Endodermal cell (in vitro differentiated cells): ENCODE measurements at regions not wholly inside any gene's neighbourhood (a gene's known extent, or its start where the extent isn't known, plus 50 kb on each side); places are given as distances from the start of the nearest gene placed in this dataset.

Source experiments
- DNase-seq: peaks from one replicate; pipeline ENCODE4 v3.0.0-alpha.2; 2017
- H3K27ac ChIP-seq: 2 replicates; pipeline ENCODE4 v1.5.1; 2013; ENCODE audit warnings: mild to moderate bottlenecking, low read depth, low read length, moderate library complexity
- H3K27me3 ChIP-seq: 2 replicates; pipeline ENCODE4 v1.6.1; 2013; ENCODE audit warnings: mild to moderate bottlenecking, low read length, moderate library complexity; ENCODE audit not compliant: insufficient read depth, control insufficient read depth, poor library complexity, severe bottlenecking
- H3K36me3 ChIP-seq: 2 replicates; pipeline ENCODE4 v1.7.0; 2013; ENCODE audit warnings: mild to moderate bottlenecking, low read length, moderate library complexity; ENCODE audit not compliant: control insufficient read depth, insufficient read depth
- H3K4me1 ChIP-seq: one replicate; pipeline ENCODE4 v1.7.0; 2013; ENCODE audit warnings: low read length; ENCODE audit not compliant: control insufficient read depth, insufficient read depth
- H3K4me3 ChIP-seq: 2 replicates; pipeline ENCODE4 v1.5.1; 2013; ENCODE audit warnings: mild to moderate bottlenecking, low read length, moderate library complexity
- H3K9ac ChIP-seq: 2 replicates; pipeline ENCODE4 v1.6.1; 2013; ENCODE audit warnings: mild to moderate bottlenecking, low read length, moderate library complexity; ENCODE audit not compliant: poor library complexity, severe bottlenecking; ENCODE audit errors: extremely low read depth
- H3K9me3 ChIP-seq: 2 replicates; pipeline ENCODE4 v1.6.1; 2013; ENCODE audit warnings: mild to moderate bottlenecking, low read length, moderate library complexity; ENCODE audit not compliant: control insufficient read depth
- H3K27ac Mint-ChIP-seq: 2 replicates; pipeline ENCODE4 v1.8.0; 2020; ENCODE audit warnings: mixed read lengths
- H3K27me3 Mint-ChIP-seq: 2 replicates; pipeline ENCODE4 v1.8.0; 2021; ENCODE audit warnings: mild to moderate bottlenecking, mixed read lengths; ENCODE audit not compliant: insufficient read depth
- H3K36me3 Mint-ChIP-seq: 2 replicates; pipeline ENCODE4 v1.8.0; 2020; ENCODE audit warnings: low read depth, mixed read lengths
- H3K4me1 Mint-ChIP-seq: 2 replicates; pipeline ENCODE4 v1.8.0; 2020; ENCODE audit warnings: mixed read lengths
- H3K4me3 Mint-ChIP-seq: 2 replicates; pipeline ENCODE4 v1.8.0; 2020; ENCODE audit warnings: mild to moderate bottlenecking, moderate library complexity, mixed read lengths
- H3K9me3 Mint-ChIP-seq: 2 replicates; pipeline ENCODE4 v1.8.0; 2020; ENCODE audit warnings: mild to moderate bottlenecking, mixed read lengths
- CTCF ChIP-seq: fragments of 200-600 bp; sonication (generic); conservative IDR thresholded peaks from 2 replicates; pipeline ENCODE4 v1.5.0; 2021; ENCODE audit warnings: antibody characterized with exemption, mild to moderate bottlenecking
- WGBS, 2 experiments: methylation state at CpG; one replicate each; pipeline versions ENCODE4 v1.1.5 to v1.1.7; 2013; ENCODE audit warnings: missing lambda C conversion rate in 2 of 2, mixed read lengths in 1 of 2; ENCODE audit not compliant: insufficient coverage in 1 of 2, insufficient read length in 1 of 2; 5-methylcytosine and 5-hydroxymethylcytosine counted together

GRCh38 chr11:13884158-13884799 is 78.2 kb upstream of the SPON1 start:
- H3K4me3 Mint-ChIP-seq = no peak overlapping the region
- H3K27ac Mint-ChIP-seq = no peak overlapping the region
- H3K27me3 Mint-ChIP-seq = no peaks in the 10 kb centered on the region
- 91 to 96% methylated on average over 7 to 9 of the region's 9 CpGs for WGBS, 2 experiments
- H3K36me3 Mint-ChIP-seq = no peaks in the 10 kb centered on the region
- H3K4me1 Mint-ChIP-seq = no peaks in the 10 kb centered on the region
- Histone ChIP-seq H3K9me3 (no peaks in the 10 kb centered on the region), H3K27me3 (no peaks in the 10 kb centered on the region), H3K27ac (no peak overlapping the region), H3K4me1 (no peaks in the 10 kb centered on the region), H3K9ac (no peak overlapping the region), H3K4me3 (no peak overlapping the region), H3K36me3 (no peaks in the 10 kb centered on the region)
- TF ChIP-seq CTCF = no peak
- no peaks in the 10 kb centered on the region for H3K9me3 Mint-ChIP-seq
- no peak for DNase-seq

- H3K9me3 ChIP-seq = no peaks in the 10 kb centered on the region
- H3K36me3 ChIP-seq = no peaks in the 10 kb centered on the region
- H3K27me3 ChIP-seq = no peaks in the 10 kb centered on the region
- H3K4me3 ChIP-seq = no peak overlapping the region
- no peak overlapping the region for H3K27ac ChIP-seq
- H3K4me1 ChIP-seq = no peaks in the 10 kb centered on the region
- no peak for TF ChIP-seq CTCF
- no peak for DNase-seq
- Mint-ChIP-seq H3K36me3 (no peaks in the 10 kb centered on the region), H3K27ac (no peak overlapping the region), H3K27me3 (no peaks in the 10 kb centered on the region), H3K4me3 (no peak overlapping the region), H3K9me3 (no peaks in the 10 kb centered on the region), H3K4me1 (no peaks in the 10 kb centered on the region)
- no peak overlapping the region for H3K9ac ChIP-seq
- WGBS, 2 experiments = no CpG with 5 or more reads among the region's 1 CpG
Measured at GRCh38 chr11:13885083-13885482, 77.4 kb upstream of the SPON1 start.

- no peaks in the 10 kb centered on the region for H3K27me3 ChIP-seq
- no peak overlapping the region for H3K27ac ChIP-seq
- TF ChIP-seq CTCF = no peak
- Mint-ChIP-seq H3K4me3 (no peak overlapping the region), H3K4me1 (no peaks in the 10 kb centered on the region), H3K27me3 (no peaks in the 10 kb centered on the region), H3K9me3 (no peaks in the 10 kb centered on the region), H3K36me3 (no peaks in the 10 kb centered on the region), H3K27ac (no peak overlapping the region)
- no peaks in the 10 kb centered on the region for H3K9me3 ChIP-seq
- no peak overlapping the region for H3K9ac ChIP-seq
- H3K4me3 ChIP-seq = no peak overlapping the region
- DNase-seq = no peak
- H3K4me1 ChIP-seq = no peaks in the 10 kb centered on the region
- WGBS, 2 experiments = 82 to 94% methylated on average over 7 to 8 of the region's 8 CpGs
- no peaks in the 10 kb centered on the region for H3K36me3 ChIP-seq
Measured at GRCh38 chr11:13889552-13890249, 72.8 kb upstream of the SPON1 start.
